Skeletal muscle tissue (tissue), 3 donors: ENCODE measurements at regions not wholly inside any gene's neighbourhood (a gene's known extent, or its start where the extent isn't known, plus 50 kb on each side); places are given as distances from the start of the nearest gene placed in this dataset.

ENCODE experiments used
- H3K27ac ChIP-seq: one replicate; pipeline ENCODE4 v1.7.0; 2013; ENCODE audit warnings: mild to moderate bottlenecking, low read depth, low read length, inconsistent platforms
- H3K27me3 ChIP-seq, 3 donors: one replicate each; pipeline ENCODE4 v1.7.0; 2013; ENCODE audit warnings: low read length in 3 of 3; ENCODE audit not compliant: control insufficient read depth in 3 of 3, insufficient read depth in 3 of 3
- H3K36me3 ChIP-seq, 3 donors: one replicate each; pipeline ENCODE4 v1.7.0; 2013; ENCODE audit warnings: low read length in 3 of 3; ENCODE audit not compliant: control insufficient read depth in 3 of 3, insufficient read depth in 3 of 3
- H3K4me1 ChIP-seq, 3 donors: one replicate each; pipeline ENCODE4 v1.7.0; 2013; ENCODE audit warnings: low read length in 3 of 3, mild to moderate bottlenecking in 3 of 3; ENCODE audit not compliant: control insufficient read depth in 3 of 3, insufficient read depth in 3 of 3
- H3K4me3 ChIP-seq, 3 donors: one replicate each; pipeline ENCODE4 v1.7.0; 2013; ENCODE audit warnings: low read length in 3 of 3
- H3K9ac ChIP-seq, 3 donors: one replicate each; pipeline ENCODE4 v1.7.0; 2013; ENCODE audit warnings: low read length in 3 of 3, mild to moderate bottlenecking in 3 of 3, moderate library complexity in 2 of 3, low read depth in 1 of 3
- H3K9me3 ChIP-seq, 3 donors: one replicate each; pipeline ENCODE4 v1.7.0; 2013; ENCODE audit warnings: low read length in 3 of 3; ENCODE audit not compliant: control insufficient read depth in 3 of 3
- donor health status: Osteomylitis.

DNA sequence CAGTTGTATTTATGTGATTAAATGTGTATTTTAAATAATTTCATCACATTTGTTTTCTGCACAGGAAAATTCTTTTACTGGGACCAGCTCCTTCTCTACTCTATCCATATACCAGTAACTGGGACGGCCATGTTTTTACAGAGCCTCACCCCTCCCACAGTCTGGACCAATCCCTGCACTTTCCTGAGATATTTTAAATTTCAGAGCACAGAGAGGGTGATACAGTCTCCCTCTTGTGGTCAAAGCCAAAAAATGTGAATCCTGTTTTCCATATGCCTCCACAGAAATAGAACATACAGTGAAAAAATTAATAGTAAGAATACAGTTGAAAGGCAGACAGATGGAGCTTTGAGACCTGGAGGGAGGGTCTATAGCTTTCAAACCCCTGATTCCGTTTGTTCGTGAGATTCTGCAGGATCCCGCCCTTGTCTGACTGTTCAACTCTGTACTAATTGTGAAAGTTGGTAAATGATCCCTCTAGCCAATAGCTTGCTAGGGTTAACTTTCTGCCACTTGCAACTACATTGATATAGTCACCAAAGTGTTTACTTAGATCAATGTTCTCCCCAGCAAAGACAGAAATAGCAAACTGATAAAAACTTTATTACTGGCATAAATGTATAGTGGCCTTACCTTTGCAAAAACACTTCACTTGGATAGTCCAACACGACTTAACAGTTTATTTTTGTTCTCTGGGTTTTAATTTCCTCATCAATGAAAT is 172.2 kb downstream of the PPARGC1A start:
- no peaks in the 10 kb centered on the region for H3K36me3 ChIP-seq
- no peak overlapping the region for H3K27ac ChIP-seq
- H3K4me3 ChIP-seq, result no peak overlapping the region
- H3K27me3 ChIP-seq, result no peaks in the 10 kb centered on the region
- no peaks in the 10 kb centered on the region for H3K4me1 ChIP-seq
- H3K9ac ChIP-seq, result no peak overlapping the region
- no peaks in the 10 kb centered on the region for H3K9me3 ChIP-seq

DNA sequence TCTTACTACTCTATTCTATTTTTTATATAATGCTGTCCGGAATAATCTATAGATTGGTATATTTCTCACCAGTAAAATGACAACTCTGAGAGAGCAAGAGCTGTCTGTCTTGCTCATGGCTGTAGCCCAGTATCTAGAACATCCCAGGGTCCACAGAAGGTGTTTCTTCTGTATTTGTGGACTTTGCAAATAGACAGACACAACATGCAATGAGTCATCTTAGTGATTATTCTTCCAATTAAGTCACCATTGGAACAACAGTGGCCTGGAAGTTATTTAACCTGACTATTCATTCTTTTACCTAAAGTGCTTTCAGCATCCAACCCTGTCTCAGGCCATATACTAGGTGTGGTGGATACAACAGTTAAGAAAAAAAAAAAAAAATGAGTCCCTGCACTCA is 179.5 kb downstream of the PPARGC1A start:
- H3K4me3 ChIP-seq, result no peak overlapping the region

DNA sequence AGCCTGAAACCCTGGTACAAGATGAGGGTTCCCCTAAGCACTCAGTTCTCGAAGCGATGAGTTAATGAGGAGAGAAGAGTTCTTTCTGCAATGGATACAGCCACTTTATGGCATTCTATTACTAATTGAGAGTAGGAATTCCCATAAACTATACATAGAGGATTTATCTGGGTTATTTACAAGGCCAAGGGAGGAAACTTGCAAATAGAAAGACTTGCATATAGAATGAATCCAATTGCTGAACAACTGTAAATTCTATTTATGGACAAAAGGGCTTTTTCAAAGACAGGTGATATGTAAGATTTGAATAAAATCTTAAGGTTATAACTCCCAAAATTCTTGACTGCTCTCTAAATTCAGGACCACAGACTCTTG is 182.2 kb downstream of the PPARGC1A start:
- no peak overlapping the region for H3K9ac ChIP-seq
- no peaks in the 10 kb centered on the region for H3K9me3 ChIP-seq
- no peak overlapping the region for H3K27ac ChIP-seq
- H3K4me3 ChIP-seq, result no peak overlapping the region
- H3K36me3 ChIP-seq, result no peaks in the 10 kb centered on the region
- no peaks in the 10 kb centered on the region for H3K27me3 ChIP-seq
- H3K4me1 ChIP-seq, result no peaks in the 10 kb centered on the region

More for the DNA sequence above, 179.5 kb downstream of the PPARGC1A start:
- H3K9me3 ChIP-seq, result no peaks in the 10 kb centered on the region
- no peaks in the 10 kb centered on the region for H3K27me3 ChIP-seq
- no peak overlapping the region for H3K27ac ChIP-seq
- no peaks in the 10 kb centered on the region for H3K4me1 ChIP-seq
- H3K36me3 ChIP-seq, result no peaks in the 10 kb centered on the region
- H3K9ac ChIP-seq, result no peak overlapping the region

DNA sequence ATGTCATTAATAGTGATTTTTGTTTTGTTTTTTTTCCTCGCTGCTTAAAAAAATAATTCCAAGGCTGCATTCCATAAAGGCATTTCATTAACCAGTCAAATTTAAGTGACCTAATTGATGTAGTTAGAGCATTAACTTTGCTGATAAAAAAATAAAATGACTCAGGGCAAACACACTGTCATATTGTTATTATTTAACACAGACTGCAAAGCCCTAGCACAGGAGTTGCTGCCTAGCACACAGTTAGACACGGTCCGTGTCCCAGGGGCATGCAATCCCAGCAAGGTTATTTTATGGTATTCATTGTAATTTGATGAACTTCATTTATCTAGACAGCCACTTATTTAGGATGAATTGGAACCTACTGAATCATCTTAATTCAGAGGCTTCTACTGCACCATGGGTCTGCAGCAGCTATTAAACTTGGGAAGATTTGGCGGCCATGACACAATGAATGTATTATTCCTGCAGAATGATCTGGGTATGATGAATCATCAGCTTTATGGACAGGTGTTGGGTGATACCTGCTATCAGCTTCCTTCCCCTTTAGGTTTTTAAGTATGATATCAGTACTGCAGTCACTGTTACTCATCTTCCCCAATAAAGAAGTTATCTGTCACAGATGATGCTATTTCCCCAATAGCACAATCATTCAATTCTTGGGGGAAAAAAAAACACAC is 182.7 kb downstream of the PPARGC1A start:
- Histone ChIP-seq H3K27ac (no peak overlapping the region), H3K4me3 (no peak overlapping the region), H3K27me3 (no peaks in the 10 kb centered on the region), H3K4me1 (no peaks in the 10 kb centered on the region), H3K9ac (no peak overlapping the region), H3K36me3 (no peaks in the 10 kb centered on the region), H3K9me3 (no peaks in the 10 kb centered on the region)

DNA sequence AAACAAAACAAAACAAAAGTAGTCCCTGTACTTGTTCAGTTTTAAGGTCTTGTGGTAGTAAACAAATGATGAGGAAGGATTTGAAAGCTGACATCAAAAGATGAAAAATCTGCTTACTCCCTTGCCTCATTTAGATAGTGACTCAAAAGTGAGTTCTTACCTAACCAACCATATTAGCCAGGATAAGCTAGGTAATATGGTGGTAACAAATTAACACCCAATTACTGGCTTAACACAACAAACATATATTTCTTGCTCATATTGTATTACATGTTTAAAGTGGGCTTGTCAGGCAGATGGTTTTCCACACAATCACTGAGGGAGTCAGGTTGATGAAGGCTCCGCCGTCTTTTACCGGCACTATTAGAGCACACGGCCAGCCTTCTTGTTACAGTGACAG is 189.7 kb downstream of the PPARGC1A start:
- no peak overlapping the region for H3K4me3 ChIP-seq
- H3K27ac ChIP-seq, result no peak overlapping the region
- no peak overlapping the region for H3K9ac ChIP-seq
- H3K36me3 ChIP-seq, result no peaks in the 10 kb centered on the region
- no peaks in the 10 kb centered on the region for H3K9me3 ChIP-seq
- no peaks in the 10 kb centered on the region for H3K27me3 ChIP-seq
- H3K4me1 ChIP-seq, result peaks cover 3 to 8% (median 5%) of the 10 kb centered on the region in 3 donors

DNA sequence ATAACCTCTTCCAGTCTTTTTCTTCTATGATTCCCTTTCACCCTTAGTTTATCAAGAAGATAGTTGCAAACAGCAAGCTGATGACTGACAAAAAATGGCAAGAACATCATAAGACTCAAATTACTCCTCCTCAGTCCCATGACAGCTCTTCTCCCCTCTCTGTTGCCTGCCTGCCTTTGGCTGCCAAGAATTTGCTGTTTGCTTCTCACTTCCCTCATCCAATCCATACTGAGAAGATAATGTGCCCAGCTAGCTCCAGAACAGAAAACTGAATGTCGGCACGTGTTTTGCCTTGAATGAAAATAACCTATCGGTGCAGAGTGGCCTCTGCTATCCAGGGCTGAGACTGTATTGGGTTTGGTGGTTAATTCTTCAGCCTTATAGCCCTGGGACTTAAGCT is 192.1 kb downstream of the PPARGC1A start:
- no peak overlapping the region for H3K27ac ChIP-seq
- no peaks in the 10 kb centered on the region for H3K27me3 ChIP-seq
- no peaks in the 10 kb centered on the region for H3K36me3 ChIP-seq

DNA sequence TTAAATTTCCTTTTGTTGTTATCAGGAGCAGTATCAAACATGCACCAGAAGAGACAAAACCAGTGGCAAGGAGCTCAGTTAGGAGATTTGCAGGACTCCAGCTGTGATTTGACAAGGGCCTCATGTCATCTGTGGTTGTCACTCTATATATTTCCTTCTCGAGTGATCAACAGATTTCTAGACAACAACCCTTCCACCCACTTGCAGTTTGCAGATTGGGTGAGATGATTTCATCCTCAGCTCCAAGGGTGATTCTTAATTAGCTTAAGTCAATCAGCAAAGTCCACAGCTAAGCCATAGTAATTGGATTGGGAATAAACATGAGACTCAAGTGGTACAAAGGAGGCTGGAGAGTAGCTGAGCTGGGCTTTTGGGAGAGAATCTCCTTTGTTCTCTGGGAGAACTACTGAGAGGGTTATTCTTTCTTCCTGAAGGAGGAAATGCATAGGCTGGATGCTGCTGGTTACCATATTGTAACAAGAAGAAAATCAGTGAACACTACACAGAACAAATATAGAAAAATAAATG is 192.8 kb downstream of the PPARGC1A start:
- no peak overlapping the region for H3K27ac ChIP-seq
- H3K9ac ChIP-seq, result no peak overlapping the region
- H3K36me3 ChIP-seq, result no peaks in the 10 kb centered on the region
- no peaks in the 10 kb centered on the region for H3K9me3 ChIP-seq
- H3K27me3 ChIP-seq, result no peaks in the 10 kb centered on the region
- no peak overlapping the region for H3K4me3 ChIP-seq
- H3K4me1 ChIP-seq, result peaks cover 3 to 8% (median 5%) of the 10 kb centered on the region in 3 donors

More for the DNA sequence above, 192.1 kb downstream of the PPARGC1A start:
- Histone ChIP-seq H3K4me1 (peaks cover 3 to 8% (median 5%) of the 10 kb centered on the region in 3 donors), H3K9ac (no peak overlapping the region), H3K4me3 (no peak overlapping the region), H3K9me3 (no peaks in the 10 kb centered on the region)

DNA sequence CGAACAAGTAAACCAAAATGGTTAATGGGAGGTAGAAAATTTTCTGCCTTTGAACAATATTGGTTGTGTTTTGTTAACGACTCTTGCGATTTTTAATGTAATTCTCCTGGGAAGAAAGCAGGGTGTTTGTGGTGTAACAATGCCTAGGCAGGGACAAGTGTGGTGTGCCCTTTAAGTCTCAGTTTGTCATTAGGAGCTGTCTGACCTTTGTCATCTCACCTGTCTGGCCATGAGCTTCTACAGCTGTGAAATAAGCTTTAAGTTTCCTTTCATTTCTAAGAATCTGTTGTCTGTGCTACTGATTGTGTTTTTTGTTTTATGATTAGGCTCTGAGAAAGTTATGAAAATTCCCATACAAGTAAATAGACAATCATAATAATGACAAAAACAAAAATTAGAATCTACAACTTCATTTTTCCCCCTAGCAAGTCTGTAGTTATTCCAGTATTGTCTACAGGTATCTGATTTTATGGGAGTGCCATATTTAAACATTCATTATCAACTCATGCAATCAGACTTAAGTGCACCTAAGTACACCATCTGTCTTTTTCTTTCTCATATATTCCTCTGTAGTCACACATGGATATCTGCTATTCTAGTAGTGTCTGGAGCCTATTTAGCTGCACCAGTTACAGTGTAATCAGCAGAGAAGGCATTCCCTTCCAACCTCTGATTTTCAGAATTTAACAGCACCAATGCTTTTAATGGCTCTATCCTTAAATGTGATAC is 203.5 kb downstream of the PPARGC1A start:
- no peak overlapping the region for H3K4me3 ChIP-seq
- H3K9ac ChIP-seq, result no peak overlapping the region
- H3K27ac ChIP-seq, result no peak overlapping the region
- no peaks in the 10 kb centered on the region for H3K4me1 ChIP-seq
- H3K9me3 ChIP-seq, result no peaks in the 10 kb centered on the region
- no peaks in the 10 kb centered on the region for H3K27me3 ChIP-seq
- H3K36me3 ChIP-seq, result no peaks in the 10 kb centered on the region

DNA sequence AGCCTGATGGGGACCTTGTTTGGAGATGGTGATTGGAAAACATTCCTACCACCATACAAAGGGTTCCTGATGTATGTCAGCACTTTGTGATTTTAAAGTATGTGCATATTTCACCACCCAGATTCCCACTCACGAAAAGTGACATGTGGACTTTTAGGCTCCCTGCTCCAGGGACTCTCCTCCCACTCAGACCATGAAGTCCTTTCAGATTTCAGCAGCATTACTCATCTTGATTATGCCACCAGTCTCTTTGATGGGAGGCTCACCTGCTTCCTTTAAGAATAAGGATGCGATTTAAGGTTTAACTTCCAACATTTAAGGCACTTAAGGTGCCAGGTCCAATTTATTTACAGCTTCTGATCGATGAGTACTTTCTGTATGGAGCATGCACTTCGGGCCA is 204.4 kb downstream of the PPARGC1A start:
- H3K9ac ChIP-seq, result no peak overlapping the region
- no peaks in the 10 kb centered on the region for H3K9me3 ChIP-seq
- no peaks in the 10 kb centered on the region for H3K27me3 ChIP-seq
- H3K4me3 ChIP-seq, result no peak overlapping the region
- no peaks in the 10 kb centered on the region for H3K36me3 ChIP-seq
- H3K4me1 ChIP-seq, result no peaks in the 10 kb centered on the region
- no peak overlapping the region for H3K27ac ChIP-seq
